ENCODE measurements at regions not wholly inside any gene's neighbourhood (a gene's known extent, or its start where the extent isn't known, plus 50 kb on each side); places are given as distances from the start of the nearest gene placed in this dataset.

DNA sequence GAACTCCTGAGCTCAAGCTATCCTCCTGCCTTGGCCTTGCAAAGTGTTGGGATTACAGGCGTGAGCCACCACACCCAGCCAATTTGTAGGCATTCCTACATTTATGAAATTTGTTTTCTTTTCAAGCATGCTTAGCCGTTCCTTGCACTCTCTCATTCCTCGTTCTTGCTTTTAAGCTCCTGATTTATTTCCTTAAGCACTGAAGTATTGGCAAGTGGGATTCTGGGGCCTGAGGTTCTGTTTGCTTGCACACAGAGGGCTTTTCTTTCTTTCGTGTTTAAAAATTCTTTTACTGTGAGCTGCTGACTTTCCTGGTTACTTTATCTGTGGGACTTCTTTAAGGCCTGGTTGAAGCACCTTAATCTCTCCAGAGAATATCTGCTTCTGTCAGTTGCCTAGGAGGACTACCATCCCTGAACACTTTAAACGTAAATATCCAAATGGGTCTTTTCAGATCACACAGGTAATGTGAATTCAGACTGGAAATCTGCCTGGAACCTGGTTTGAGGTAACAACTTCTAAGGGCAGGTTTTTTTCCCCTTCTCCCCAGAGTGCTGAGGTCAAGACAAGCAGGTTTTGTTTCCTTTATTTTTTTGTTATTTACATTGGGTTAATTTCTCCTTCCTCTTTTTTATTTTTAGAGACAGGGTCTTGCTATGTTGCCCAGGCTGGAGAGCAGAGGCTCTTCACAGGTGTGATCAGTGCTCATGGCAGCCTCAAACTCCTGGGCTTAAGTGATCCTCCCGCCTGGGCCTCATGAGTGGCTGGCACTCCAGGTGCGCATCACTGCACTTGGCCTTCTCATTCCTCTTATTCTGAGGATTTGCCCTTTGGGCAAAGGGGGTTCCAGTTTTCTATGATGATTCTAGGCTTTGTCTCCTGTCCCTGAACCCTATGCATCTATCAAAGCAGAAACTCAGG, 102.9 kb downstream of the PFKFB3 start:
- H3K4me2 ChIP-seq (ENCODE audit: insufficient read depth, low read length), result no peak overlapping the region
- H3K36me3 ChIP-seq (ENCODE audit: control insufficient read depth, insufficient read depth, low read length), result no peaks in the 10 kb centered on the region
- FAIRE-seq (no peak), DNase-seq (ENCODE audit: extremely low read depth in 1 of 4, low spot score in 3 of 4) (no peak), ATAC-seq (no peak)
- H4K20me1 ChIP-seq (replicated peaks; ENCODE audit: control insufficient read depth, insufficient read depth, low read length), result no peaks in the 10 kb centered on the region
- ChIA-PET POLR2A (no interaction called here), CTCF (ENCODE audit: low intra/inter-chr PET ratio) (no interaction called here)
- in situ Hi-C loops (cut with MboI), result no loop called here
- peaks cover 4 to 38% of the 10 kb centered on the region in 2 experiments; a peak in 4 of 5 replicates for H3K27me3 ChIP-seq (ENCODE audit: control insufficient read depth in 2 of 2, insufficient read depth in 2 of 2, low read length in 2 of 2)
- WGBS (ENCODE audit: insufficient coverage, low coverage, missing lambda C conversion rate), result 7% methylated on average over 7 of the region's 7 CpGs
- H3K9ac ChIP-seq (ENCODE audit: insufficient read depth in 1 of 2, low read depth in 2 of 2, low read length in 2 of 2), result no peak overlapping the region
- no peaks in the 10 kb centered on the region for H3K9me3 ChIP-seq (replicated peaks; ENCODE audit: control insufficient read depth, insufficient read depth, low read depth, low read length)
- H3K9me1 ChIP-seq (ENCODE audit: control insufficient read depth, insufficient read depth, low read length), result no peaks in the 10 kb centered on the region
- BruUV-seq (replicated peaks), result no TSS peak
- no peaks in the 10 kb centered on the region for H3K79me2 ChIP-seq (ENCODE audit: control insufficient read depth, insufficient read depth, low read length)
- intact Hi-C loops (cut with micrococcal nuclease), result no loop called here
- TF ChIP-seq GTF2F1 (IDR thresholded peaks at IDR 0.05; ENCODE audit: low read depth, low read length) (no peak), ZNF121 (CRISPR knock-in tag; conservative IDR thresholded peaks at IDR 0.05) (peak; percentile 80), MAFG (tag; conservative IDR thresholded peaks at IDR 0.05) (no peak)
- no peak overlapping the region for H3K4me3 ChIP-seq
- no peaks in the 10 kb centered on the region for H3K4me1 ChIP-seq (replicated peaks in 1 of 2; ENCODE audit: control insufficient read depth in 2 of 2, insufficient read depth in 2 of 2, low read length in 2 of 2)
- H3K27ac ChIP-seq (ENCODE audit: extremely low read depth, low read depth, low read length), result no peak overlapping the region
- H2AFZ ChIP-seq (ENCODE audit: low read depth, low read length), result no peak overlapping the region

DNA sequence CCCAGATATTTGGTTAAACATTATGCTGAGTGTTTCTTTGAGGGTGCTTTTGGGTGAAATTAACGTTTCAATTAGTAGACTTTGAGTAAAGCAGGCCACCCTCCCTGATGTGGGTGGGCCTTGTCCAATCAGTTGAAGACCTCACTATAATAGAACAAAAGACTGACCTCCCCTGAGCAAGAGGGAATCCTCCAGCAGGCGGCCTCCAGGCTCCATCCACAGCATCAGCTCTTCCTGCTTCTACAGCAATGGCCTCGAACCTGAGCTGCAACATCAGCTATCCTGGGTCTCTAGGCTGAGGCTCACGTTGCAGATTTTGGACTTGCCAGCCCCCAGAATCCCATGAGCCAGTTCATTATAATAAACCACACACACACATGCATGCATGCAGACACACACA, 104.2 kb downstream of the PFKFB3 start:
- in situ Hi-C loops (cut with MboI), result no loop called here
- ChIA-PET POLR2A (no interaction called here), CTCF (ENCODE audit: low intra/inter-chr PET ratio) (no interaction called here)
- intact Hi-C loops (cut with micrococcal nuclease), result no loop called here
- Histone ChIP-seq H3K4me3 (no peak overlapping the region), H3K27me3 (ENCODE audit: control insufficient read depth in 2 of 2, insufficient read depth in 2 of 2, low read length in 2 of 2) (peaks cover 9 to 43% of the 10 kb centered on the region in 2 experiments), H3K9me1 (ENCODE audit: control insufficient read depth, insufficient read depth, low read length) (no peaks in the 10 kb centered on the region), H3K4me1 (replicated peaks in 1 of 2; ENCODE audit: control insufficient read depth in 2 of 2, insufficient read depth in 2 of 2, low read length in 2 of 2) (no peaks in the 10 kb centered on the region), H4K20me1 (replicated peaks; ENCODE audit: control insufficient read depth, insufficient read depth, low read length) (no peaks in the 10 kb centered on the region), H3K27ac (ENCODE audit: extremely low read depth, low read depth, low read length) (no peak overlapping the region), H2AFZ (ENCODE audit: low read depth, low read length) (no peak overlapping the region), H3K79me2 (ENCODE audit: control insufficient read depth, insufficient read depth, low read length) (no peaks in the 10 kb centered on the region), H3K9me3 (replicated peaks; ENCODE audit: control insufficient read depth, insufficient read depth, low read depth, low read length) (no peaks in the 10 kb centered on the region), H3K36me3 (ENCODE audit: control insufficient read depth, insufficient read depth, low read length) (no peaks in the 10 kb centered on the region), H3K4me2 (ENCODE audit: insufficient read depth, low read length) (no peak overlapping the region), H3K9ac (ENCODE audit: insufficient read depth in 1 of 2, low read depth in 2 of 2, low read length in 2 of 2) (no peak overlapping the region)
- ATAC-seq, result no peak
- TF ChIP-seq, protein P1, sequence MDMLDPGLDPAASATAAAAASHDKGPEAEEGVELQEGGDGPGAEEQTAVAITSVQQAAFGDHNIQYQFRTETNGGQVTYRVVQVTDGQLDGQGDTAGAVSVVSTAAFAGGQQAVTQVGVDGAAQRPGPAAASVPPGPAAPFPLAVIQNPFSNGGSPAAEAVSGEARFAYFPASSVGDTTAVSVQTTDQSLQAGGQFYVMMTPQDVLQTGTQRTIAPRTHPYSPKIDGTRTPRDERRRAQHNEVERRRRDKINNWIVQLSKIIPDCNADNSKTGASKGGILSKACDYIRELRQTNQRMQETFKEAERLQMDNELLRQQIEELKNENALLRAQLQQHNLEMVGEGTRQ (CRISPR knock-in tag; IDR thresholded peaks at IDR 0.05), result no peak
- TF ChIP-seq MIER1 (IDR thresholded peaks at IDR 0.05; ENCODE audit: low read depth) (no peak), RBM25 (IDR thresholded peaks at IDR 0.05; ENCODE audit: low read depth, low read length, severe bottlenecking) (peak; percentile 29), ZNF134 (CRISPR knock-in tag; conservative IDR thresholded peaks at IDR 0.05) (peak; percentile 96)
- WGBS (ENCODE audit: insufficient coverage, low coverage, missing lambda C conversion rate), result 0% methylated on average over 4 of the region's 4 CpGs
- DNase-seq (ENCODE audit: extremely low read depth in 1 of 4, low spot score in 3 of 4), result no peak
- no TSS peak for BruUV-seq (replicated peaks)
- FAIRE-seq, result no peak
